Testis (tissue), 2 donors: ENCODE measurements at regions not wholly inside any gene's neighbourhood (a gene's known extent, or its start where the extent isn't known, plus 50 kb on each side); places are given as distances from the start of the nearest gene placed in this dataset.

ENCODE experiments used
- DNase-seq: peaks from one replicate; pipeline ENCODE4 v3.0.0-alpha.2; 2019
- H3K27ac ChIP-seq, 2 donors: fragments of 200-600 bp; sonication (generic); one replicate each; pipeline ENCODE4 v1.5.1; 2019
- H3K27me3 ChIP-seq: fragments of 200-600 bp; sonication (generic); one replicate; pipeline ENCODE4 v1.5.1; 2019
- H3K36me3 ChIP-seq: fragments of 200-600 bp; sonication (generic); one replicate; pipeline ENCODE4 v1.5.1; 2017; ENCODE audit warnings: low read depth; ENCODE audit errors: missing control alignments
- H3K4me1 ChIP-seq: fragments of 200-600 bp; sonication (generic); one replicate; pipeline ENCODE4 v1.5.1; 2019
- H3K4me3 ChIP-seq, 2 donors: fragments of 200-600 bp; sonication (generic); one replicate each; pipeline ENCODE4 v1.5.1; 2017 to 2019
- H3K9me3 ChIP-seq: fragments of 200-600 bp; sonication (generic); one replicate; pipeline ENCODE4 v1.5.1; 2017
- CTCF ChIP-seq, 3 experiments: fragments of 450-650 bp in 2 of 3; fragments of 200-600 bp in 1 of 3; sonication (generic) in 1 of 3; IDR thresholded peaks; one replicate each; pipeline ENCODE4 v1.5.1; 2016 to 2019; ENCODE audit warnings: antibody characterized with exemption in 3 of 3, mild to moderate bottlenecking in 2 of 3, moderate library complexity in 1 of 3
- POLR2A ChIP-seq: fragments of 450-650 bp; IDR thresholded peaks from one replicate; pipeline ENCODE4 v1.6.1; 2017; ENCODE audit warnings: antibody characterized with exemption, mild to moderate bottlenecking, moderate library complexity
- WGBS, 2 donors: methylation state at CpG; one replicate each; pipeline ENCODE4 v1.1.5; 2018; 5-methylcytosine and 5-hydroxymethylcytosine counted together
- intact Hi-C: fragments of 100-400 bp; cut with DNase I; formaldehyde crosslinking; loops from one replicate; pipeline ENCODE4 v1.15.1; 2023; ENCODE audit warnings: low total_unique reads

GRCh38 chr10:128793726-128794655, 667.8 kb upstream of the MKI67 start:
- TF ChIP-seq CTCF (IDR thresholded peaks at IDR 0.05) (no peak), POLR2A (no peak)
- WGBS, 2 donors: 82 to 88% methylated on average over 9 to 10 of the region's 10 CpGs
- Histone ChIP-seq H3K9me3 (no peaks in the 10 kb centered on the region), H3K36me3 (no peaks in the 10 kb centered on the region), H3K4me1 (no peaks in the 10 kb centered on the region), H3K4me3 (no peak overlapping the region), H3K27me3 (no peaks in the 10 kb centered on the region), H3K27ac (no peak overlapping the region)
- intact Hi-C loops: no loop called here
- no peak for DNase-seq

DNA sequence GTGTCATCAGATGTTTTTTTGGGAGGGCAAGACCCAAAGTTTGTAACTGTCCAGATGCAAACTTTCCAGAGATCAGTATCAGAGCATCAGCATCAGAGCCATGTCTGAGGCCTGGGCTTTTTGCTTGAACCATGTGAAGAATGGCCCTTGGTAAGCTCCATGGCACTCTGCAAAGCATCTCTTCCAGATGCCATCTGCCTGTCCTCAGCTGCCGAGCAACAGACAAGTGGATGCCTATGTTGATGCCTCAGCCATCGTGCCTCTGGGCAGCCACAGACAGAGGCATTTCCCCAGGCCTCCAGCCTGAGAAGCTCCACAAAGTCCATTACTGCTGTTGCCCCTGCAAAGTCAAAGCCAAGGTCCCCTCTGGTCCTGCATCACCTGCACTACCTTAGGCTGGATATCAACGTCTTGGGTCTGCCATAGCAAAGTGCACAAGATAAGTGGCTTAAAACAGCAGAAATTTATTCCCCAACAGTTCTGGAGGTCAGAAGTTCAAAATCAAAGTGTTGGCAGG, 670.2 kb upstream of the MKI67 start:
- H3K4me3 ChIP-seq: no peak overlapping the region
- no peaks in the 10 kb centered on the region for H3K4me1 ChIP-seq
- H3K9me3 ChIP-seq: no peaks in the 10 kb centered on the region
- TF ChIP-seq POLR2A: no peak
- TF ChIP-seq CTCF (IDR thresholded peaks at IDR 0.05): no peak
- intact Hi-C loops: no loop called here
- H3K27ac ChIP-seq: no peak overlapping the region
- no peaks in the 10 kb centered on the region for H3K36me3 ChIP-seq
- WGBS, 2 donors: 88 to 91% methylated on average over 2 to 3 of the region's 3 CpGs
- H3K27me3 ChIP-seq: no peaks in the 10 kb centered on the region
- no peak for DNase-seq

- intact Hi-C loops: no loop called here
- no peak for TF ChIP-seq CTCF (IDR thresholded peaks at IDR 0.05)
- TF ChIP-seq POLR2A: no peak
- Histone ChIP-seq H3K9me3 (no peaks in the 10 kb centered on the region), H3K36me3 (no peaks in the 10 kb centered on the region), H3K27ac (no peak overlapping the region), H3K4me1 (no peaks in the 10 kb centered on the region), H3K4me3 (no peak overlapping the region), H3K27me3 (no peaks in the 10 kb centered on the region)
- no peak for DNase-seq
- 86 to 91% methylated on average over 4 of the region's 4 CpGs for WGBS, 2 donors
These were observed 665.0 kb upstream of the MGMT start for GRCh38 chr10:128802062-128802461.

DNA sequence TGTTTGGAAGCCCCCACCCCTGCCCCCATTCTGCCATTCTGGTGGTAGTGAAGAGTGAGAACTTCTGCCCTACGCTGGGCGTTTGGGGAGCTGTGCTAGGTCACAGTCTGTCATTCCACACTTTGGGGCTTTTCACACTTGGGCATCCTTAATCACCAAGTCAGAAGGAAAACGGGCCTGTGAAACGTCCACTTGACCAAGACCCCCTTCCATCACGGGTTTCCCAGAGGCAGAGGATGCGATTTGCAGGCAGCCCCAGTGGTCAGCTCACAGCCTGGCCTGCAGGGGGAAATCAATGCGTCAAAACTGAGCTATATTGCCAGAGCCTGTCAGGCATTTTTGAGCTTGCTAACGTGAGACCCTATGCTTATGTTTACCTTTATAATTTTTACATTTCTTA, 663.3 kb upstream of the MGMT start:
- no peaks in the 10 kb centered on the region for H3K4me1 ChIP-seq
- 77 to 81% methylated on average over 8 of the region's 8 CpGs for WGBS, 2 donors
- no peaks in the 10 kb centered on the region for H3K9me3 ChIP-seq
- intact Hi-C loops: no loop called here
- no peaks in the 10 kb centered on the region for H3K27me3 ChIP-seq
- TF ChIP-seq POLR2A: no peak
- TF ChIP-seq CTCF (IDR thresholded peaks at IDR 0.05): no peak
- DNase-seq: no peak
- H3K36me3 ChIP-seq: no peaks in the 10 kb centered on the region
- H3K27ac ChIP-seq: no peak overlapping the region
- no peak overlapping the region for H3K4me3 ChIP-seq
